SK-N-SH (cell line): ENCODE measurements at regions not wholly inside any gene's neighbourhood (a gene's known extent, or its start where the extent isn't known, plus 50 kb on each side); places are given as distances from the start of the nearest gene placed in this dataset.

ENCODE experiments used
- CTCF ChIA-PET: fragments of 300-600, 350-600 bp; formaldehyde crosslinking; extraction: SDS; loops from one replicate; lab custom pipeline; 2021; lab: Yijun Ruan, JAX
- POLR2A ChIA-PET: fragments of 350-600 bp; sonication (Branson Sonifier 250); formaldehyde crosslinking; extraction: SDS; loops from one replicate; lab custom pipeline; 2020; ENCODE audit warnings: antibody characterized with exemption, inconsistent platforms; lab: Yijun Ruan, JAX
- DNase-seq: peaks from one replicate; pipeline ENCODE4 v3.0.0; 2012
- H2AFZ ChIP-seq: fragments of 200-600 bp; sonication (generic); 2 replicates; pipeline ENCODE4 v1.8.1; 2016; ENCODE audit warnings: antibody characterized with exemption, mild to moderate bottlenecking, low read depth
- H3F3A ChIP-seq: fragments of 200-600 bp; sonication (generic); replicated peaks from 2 replicates; pipeline ENCODE3; 2016; ENCODE audit warnings: antibody characterized with exemption, mild to moderate bottlenecking; ENCODE audit not compliant: insufficient read depth
- H3K27ac ChIP-seq, 2 experiments: fragments of 200-500 bp in 1 of 2; fragments of 200-600 bp in 1 of 2; sonication (Bioruptor generic) in 1 of 2; sonication (generic), shearing (Covaris generic) in 1 of 2; 2 replicates each; pipeline versions ENCODE4 v1.5.1 to v1.6.1; 2014 to 2016; ENCODE audit warnings: low read depth in 2 of 2, inconsistent platforms in 1 of 2, low read length in 1 of 2, mild to moderate bottlenecking in 1 of 2, mixed read lengths in 1 of 2
- H3K27me3 ChIP-seq: fragments of 200-600 bp; sonication (generic), shearing (Covaris generic); 2 replicates; pipeline ENCODE4 v1.6.1; 2016; ENCODE audit warnings: mixed run types; ENCODE audit not compliant: insufficient read depth
- H3K36me3 ChIP-seq, 2 experiments: fragments of 200-500 bp in 1 of 2; fragments of 200-600 bp in 1 of 2; sonication (Bioruptor generic) in 1 of 2; sonication (generic) in 1 of 2; replicated peaks in 1 of 2; 2 replicates each; pipeline versions ENCODE3 to v1.5.1; 2014 to 2016; ENCODE audit warnings: low read length in 1 of 2, mild to moderate bottlenecking in 1 of 2; ENCODE audit not compliant: insufficient read depth in 2 of 2, control insufficient read depth in 1 of 2
- H3K4me1 ChIP-seq, 2 experiments: fragments of 200-500 bp in 1 of 2; fragments of 200-600 bp in 1 of 2; sonication (Bioruptor generic) in 1 of 2; sonication (generic), shearing (Covaris generic) in 1 of 2; 2 replicates each; pipeline versions ENCODE4 v1.5.1 to v1.6.1; 2014 to 2016; ENCODE audit warnings: low read depth in 1 of 2, low read length in 1 of 2, mixed run types in 1 of 2; ENCODE audit not compliant: insufficient read depth in 2 of 2, control insufficient read depth in 1 of 2
- H3K4me2 ChIP-seq: fragments of 200-600 bp; sonication (generic), shearing (Covaris generic); 2 replicates; pipeline ENCODE4 v1.6.1; 2017; ENCODE audit warnings: mixed run types
- H3K4me3 ChIP-seq, 2 experiments: fragments of 200-500 bp in 1 of 2; fragments of 200-600 bp in 1 of 2; sonication (Bioruptor generic) in 1 of 2; sonication (generic), shearing (Covaris generic) in 1 of 2; 2 replicates each; pipeline versions ENCODE4 v1.5.1 to v1.8.1; 2014 to 2016; ENCODE audit warnings: low read depth in 2 of 2, inconsistent platforms in 1 of 2, low read length in 1 of 2, mild to moderate bottlenecking in 1 of 2, mixed read lengths in 1 of 2, moderate library complexity in 1 of 2
- H3K79me2 ChIP-seq: fragments of 200-600 bp; sonication (generic); 2 replicates; pipeline ENCODE4 v1.8.1; 2017; ENCODE audit warnings: mild to moderate bottlenecking; ENCODE audit not compliant: insufficient read depth
- H3K9ac ChIP-seq: fragments of 200-600 bp; sonication (generic); 2 replicates; pipeline ENCODE4 v1.6.1; 2017; ENCODE audit warnings: mixed run types
- H3K9me2 ChIP-seq: fragments of 200-600 bp; sonication (generic); 2 replicates; pipeline ENCODE4 v1.6.1; 2017; ENCODE audit warnings: mixed run types
- H3K9me3 ChIP-seq: fragments of 200-600 bp; sonication (generic); 2 replicates; pipeline ENCODE4 v1.6.1; 2017; ENCODE audit warnings: mixed run types, mild to moderate bottlenecking, moderate library complexity
- H4K20me1 ChIP-seq: fragments of 200-600 bp; sonication (generic); 2 replicates; pipeline ENCODE4 v1.6.1; 2017; ENCODE audit warnings: mild to moderate bottlenecking, mixed run types; ENCODE audit not compliant: insufficient read depth
- EP300 ChIP-seq, 2 experiments: IDR thresholded peaks; 2 replicates each; pipeline versions ENCODE4 v1.4.0 to v1.6.1; 2012; ENCODE audit warnings: borderline replicate concordance in 1 of 2, low read depth in 1 of 2, low read length in 1 of 2
- EZH2phosphoT487 ChIP-seq: fragments of 200-600 bp; sonication (generic); IDR thresholded peaks from 2 replicates; pipeline ENCODE4 v1.6.1; 2017; ENCODE audit warnings: low read depth, mixed run types, mild to moderate bottlenecking, antibody characterized with exemption, moderate library complexity, borderline replicate concordance
- FOSL2 ChIP-seq: IDR thresholded peaks from 2 replicates; pipeline ENCODE4 v1.4.0; 2012; ENCODE audit warnings: low read depth, mild to moderate bottlenecking, moderate library complexity, borderline replicate concordance
- FOXJ3 ChIP-seq: sonication (generic); formaldehyde crosslinking; IDR thresholded peaks from 2 replicates; pipeline ENCODE4 v1.5.1; 2020; ENCODE audit warnings: mild to moderate bottlenecking, missing genetic modification reagents
- GATA2 ChIP-seq: sonication (generic); formaldehyde crosslinking; IDR thresholded peaks from 2 replicates; pipeline ENCODE4 v1.5.0; 2020; ENCODE audit warnings: mild to moderate bottlenecking, missing genetic modification reagents
- JUND ChIP-seq: IDR thresholded peaks from 2 replicates; pipeline ENCODE4 v1.4.0; 2012
- POLR2AphosphoS5 ChIP-seq: IDR thresholded peaks from 2 replicates; pipeline ENCODE4 v1.6.1; 2012; ENCODE audit warnings: low read depth, low read length
- RCOR1 ChIP-seq: fragments of 150-350 bp; IDR thresholded peaks from 2 replicates; pipeline ENCODE4 v1.6.1; 2017; ENCODE audit warnings: antibody characterized with exemption, low read length
- RXRA ChIP-seq: IDR thresholded peaks from 2 replicates; pipeline ENCODE4 v1.4.0; 2012; ENCODE audit warnings: low read depth, mild to moderate bottlenecking, borderline replicate concordance
- TCF12 ChIP-seq: IDR thresholded peaks from 2 replicates; pipeline ENCODE4 v1.4.0; 2012
- TEAD4 ChIP-seq: IDR thresholded peaks from 2 replicates; pipeline ENCODE4 v1.4.0; 2012; ENCODE audit warnings: mild to moderate bottlenecking, borderline replicate concordance; ENCODE audit not compliant: insufficient read depth
- TF ChIP-seq, protein P1 (sequence below): fragments of 200-600 bp; sonication (generic); IDR thresholded peaks from 2 replicates; pipeline ENCODE4 v1.6.1; 2017; ENCODE audit warnings: antibody characterized with exemption, mild to moderate bottlenecking, moderate library complexity
- TF ChIP-seq, protein P2 (sequence below): fragments of 150-350 bp; IDR thresholded peaks from 2 replicates; pipeline ENCODE4 v1.6.1; 2017; ENCODE audit warnings: antibody characterized with exemption, low read length, low read depth, borderline replicate concordance
- TF ChIP-seq, protein P3 (sequence below): IDR thresholded peaks from 2 replicates; pipeline ENCODE4; 2012
- TF ChIP-seq, protein P4 (sequence below): fragments of 150-350 bp; IDR thresholded peaks from 2 replicates; pipeline ENCODE4 v1.6.1; 2016; ENCODE audit warnings: mild to moderate bottlenecking, low read depth, low read length

- H3K4me2 ChIP-seq = no peak overlapping the region
- no peaks in the 10 kb centered on the region for H3K9me2 ChIP-seq
- no peak overlapping the region for H3K27ac ChIP-seq
- ChIA-PET POLR2A (no interaction called here), CTCF (no interaction called here)
- no peak overlapping the region for H3K9ac ChIP-seq
- H3K4me1 ChIP-seq = no peaks in the 10 kb centered on the region
- no peak overlapping the region for H3K4me3 ChIP-seq
- H3K36me3 ChIP-seq = no peaks in the 10 kb centered on the region
- no peaks in the 10 kb centered on the region for H3K9me3 ChIP-seq
- H2AFZ ChIP-seq = no peak overlapping the region
- H3K79me2 ChIP-seq = no peaks in the 10 kb centered on the region
- TF ChIP-seq, protein P1, sequence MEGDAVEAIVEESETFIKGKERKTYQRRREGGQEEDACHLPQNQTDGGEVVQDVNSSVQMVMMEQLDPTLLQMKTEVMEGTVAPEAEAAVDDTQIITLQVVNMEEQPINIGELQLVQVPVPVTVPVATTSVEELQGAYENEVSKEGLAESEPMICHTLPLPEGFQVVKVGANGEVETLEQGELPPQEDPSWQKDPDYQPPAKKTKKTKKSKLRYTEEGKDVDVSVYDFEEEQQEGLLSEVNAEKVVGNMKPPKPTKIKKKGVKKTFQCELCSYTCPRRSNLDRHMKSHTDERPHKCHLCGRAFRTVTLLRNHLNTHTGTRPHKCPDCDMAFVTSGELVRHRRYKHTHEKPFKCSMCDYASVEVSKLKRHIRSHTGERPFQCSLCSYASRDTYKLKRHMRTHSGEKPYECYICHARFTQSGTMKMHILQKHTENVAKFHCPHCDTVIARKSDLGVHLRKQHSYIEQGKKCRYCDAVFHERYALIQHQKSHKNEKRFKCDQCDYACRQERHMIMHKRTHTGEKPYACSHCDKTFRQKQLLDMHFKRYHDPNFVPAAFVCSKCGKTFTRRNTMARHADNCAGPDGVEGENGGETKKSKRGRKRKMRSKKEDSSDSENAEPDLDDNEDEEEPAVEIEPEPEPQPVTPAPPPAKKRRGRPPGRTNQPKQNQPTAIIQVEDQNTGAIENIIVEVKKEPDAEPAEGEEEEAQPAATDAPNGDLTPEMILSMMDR = no peak
- peak; percentile 34; the same call in 1 of the 2 replicates for TF ChIP-seq FOSL2
- no peak for TF ChIP-seq RCOR1
- TF ChIP-seq TEAD4 = no peak
- peak; percentile 46 for TF ChIP-seq JUND
- no peaks in the 10 kb centered on the region for H3F3A ChIP-seq
- H4K20me1 ChIP-seq = no peaks in the 10 kb centered on the region
- no peak for DNase-seq
- no peaks in the 10 kb centered on the region for H3K27me3 ChIP-seq
These were observed 87.9 kb upstream of the GRIA1 start for GRCh38 chr5:153402550-153402949.

- H3F3A ChIP-seq = no peaks in the 10 kb centered on the region
- no peak overlapping the region for H3K9ac ChIP-seq
- no peaks in the 10 kb centered on the region for H3K27me3 ChIP-seq
- ChIA-PET CTCF (no interaction called here), POLR2A (no interaction called here)
- H2AFZ ChIP-seq = no peak overlapping the region
- H3K36me3 ChIP-seq = no peaks in the 10 kb centered on the region
- no peaks in the 10 kb centered on the region for H3K79me2 ChIP-seq
- no peak for DNase-seq
- no peaks in the 10 kb centered on the region for H3K4me1 ChIP-seq
- H3K4me2 ChIP-seq = no peak overlapping the region
- H3K27ac ChIP-seq = no peak overlapping the region
- TF ChIP-seq TCF12 (no peak), EZH2phosphoT487 (no peak), RXRA (no peak), GATA2 (no peak), EP300 (IDR thresholded peaks at IDR 0.05; ENCODE audit: borderline replicate concordance in 1 of 2, low read depth in 1 of 2, low read length in 1 of 2) (no peak), POLR2AphosphoS5 (no peak), FOXJ3 (no peak), JUND (no peak)
- TF ChIP-seq, protein P2, sequence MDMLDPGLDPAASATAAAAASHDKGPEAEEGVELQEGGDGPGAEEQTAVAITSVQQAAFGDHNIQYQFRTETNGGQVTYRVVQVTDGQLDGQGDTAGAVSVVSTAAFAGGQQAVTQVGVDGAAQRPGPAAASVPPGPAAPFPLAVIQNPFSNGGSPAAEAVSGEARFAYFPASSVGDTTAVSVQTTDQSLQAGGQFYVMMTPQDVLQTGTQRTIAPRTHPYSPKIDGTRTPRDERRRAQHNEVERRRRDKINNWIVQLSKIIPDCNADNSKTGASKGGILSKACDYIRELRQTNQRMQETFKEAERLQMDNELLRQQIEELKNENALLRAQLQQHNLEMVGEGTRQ = no peak
- TF ChIP-seq, protein P1 = no peak
- TF ChIP-seq, protein P3, sequence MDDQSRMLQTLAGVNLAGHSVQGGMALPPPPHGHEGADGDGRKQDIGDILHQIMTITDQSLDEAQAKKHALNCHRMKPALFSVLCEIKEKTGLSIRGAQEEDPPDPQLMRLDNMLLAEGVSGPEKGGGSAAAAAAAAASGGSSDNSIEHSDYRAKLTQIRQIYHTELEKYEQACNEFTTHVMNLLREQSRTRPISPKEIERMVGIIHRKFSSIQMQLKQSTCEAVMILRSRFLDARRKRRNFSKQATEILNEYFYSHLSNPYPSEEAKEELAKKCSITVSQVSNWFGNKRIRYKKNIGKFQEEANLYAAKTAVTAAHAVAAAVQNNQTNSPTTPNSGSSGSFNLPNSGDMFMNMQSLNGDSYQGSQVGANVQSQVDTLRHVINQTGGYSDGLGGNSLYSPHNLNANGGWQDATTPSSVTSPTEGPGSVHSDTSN = no peak
- TF ChIP-seq, protein P4, sequence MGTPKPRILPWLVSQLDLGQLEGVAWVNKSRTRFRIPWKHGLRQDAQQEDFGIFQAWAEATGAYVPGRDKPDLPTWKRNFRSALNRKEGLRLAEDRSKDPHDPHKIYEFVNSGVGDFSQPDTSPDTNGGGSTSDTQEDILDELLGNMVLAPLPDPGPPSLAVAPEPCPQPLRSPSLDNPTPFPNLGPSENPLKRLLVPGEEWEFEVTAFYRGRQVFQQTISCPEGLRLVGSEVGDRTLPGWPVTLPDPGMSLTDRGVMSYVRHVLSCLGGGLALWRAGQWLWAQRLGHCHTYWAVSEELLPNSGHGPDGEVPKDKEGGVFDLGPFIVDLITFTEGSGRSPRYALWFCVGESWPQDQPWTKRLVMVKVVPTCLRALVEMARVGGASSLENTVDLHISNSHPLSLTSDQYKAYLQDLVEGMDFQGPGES = no peak
- no peaks in the 10 kb centered on the region for H4K20me1 ChIP-seq
- no peaks in the 10 kb centered on the region for H3K9me3 ChIP-seq
- no peak overlapping the region for H3K4me3 ChIP-seq
- no peaks in the 10 kb centered on the region for H3K9me2 ChIP-seq
These were observed 87.0 kb upstream of the GRIA1 start for GRCh38 chr5:153403470-153403869.
